Ishikawa (cell line): ENCODE measurements at regions not wholly inside any gene's neighbourhood (a gene's known extent, or its start where the extent isn't known, plus 50 kb on each side); places are given as distances from the start of the nearest gene placed in this dataset.

Experiments used
- CEBPB ChIP-seq: IDR thresholded peaks from 2 replicates; pipeline ENCODE4 v1.6.1; 2012
- CREB1 ChIP-seq: IDR thresholded peaks from 2 replicates; pipeline ENCODE4 v1.6.1; 2012; ENCODE audit warnings: low read depth
- EGR1 ChIP-seq: IDR thresholded peaks from 2 replicates; pipeline ENCODE4 v1.6.1; 2012
- EP300 ChIP-seq: IDR thresholded peaks from 2 replicates; pipeline ENCODE4 v1.6.1; 2012; ENCODE audit warnings: borderline replicate concordance
- FOXM1 ChIP-seq: IDR thresholded peaks from 2 replicates; pipeline ENCODE4 v1.6.1; 2012; ENCODE audit warnings: low read depth, borderline replicate concordance
- NFIC ChIP-seq: IDR thresholded peaks from 2 replicates; pipeline ENCODE4 v1.6.1; 2012
- RAD21 ChIP-seq: IDR thresholded peaks from 2 replicates; pipeline ENCODE4 v1.6.1; 2012; ENCODE audit warnings: low read depth
- TAF1 ChIP-seq: IDR thresholded peaks from 2 replicates; pipeline ENCODE4 v1.6.1; 2012; ENCODE audit warnings: low read depth, mild to moderate bottlenecking
- TCF12 ChIP-seq: IDR thresholded peaks from 2 replicates; pipeline ENCODE4 v1.6.1; 2012; ENCODE audit warnings: low read depth
- TEAD4 ChIP-seq: IDR thresholded peaks from 2 replicates; pipeline ENCODE4 v1.6.1; 2012
- USF1 ChIP-seq: IDR thresholded peaks from 2 replicates; pipeline ENCODE4 v1.6.1; 2012
- YY1 ChIP-seq: IDR thresholded peaks from 2 replicates; pipeline ENCODE4 v1.6.1; 2012; ENCODE audit warnings: low read depth
- ZBTB7A ChIP-seq: IDR thresholded peaks from 2 replicates; pipeline ENCODE4 v1.6.1; 2012; ENCODE audit warnings: low read depth
- TF ChIP-seq, protein P1 (sequence below): IDR thresholded peaks from 2 replicates; pipeline ENCODE4 v1.6.1; 2012; ENCODE audit warnings: low read depth, mild to moderate bottlenecking
- TF ChIP-seq, protein P2 (sequence below): IDR thresholded peaks from 2 replicates; pipeline ENCODE4 v1.6.1; 2012

DNA sequence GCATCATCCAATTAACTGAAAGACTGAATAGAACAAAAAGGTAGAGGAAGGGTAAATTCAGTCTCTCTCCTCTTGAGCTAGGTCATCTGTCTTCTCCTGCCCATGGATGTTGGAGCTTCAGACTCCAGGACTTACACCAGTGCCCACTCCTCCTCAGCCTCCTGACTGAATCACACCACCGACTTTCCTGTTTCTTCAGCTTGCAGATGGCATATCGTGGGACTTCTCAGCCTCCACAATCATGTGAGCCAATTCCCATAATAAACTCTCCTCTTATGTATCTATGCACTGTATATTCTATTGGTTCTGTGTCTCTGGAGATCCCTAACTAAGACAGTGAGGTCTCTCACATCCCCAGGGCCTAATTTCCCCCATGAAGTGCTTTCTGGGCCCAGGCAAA is 140.4 kb downstream of the CD47 start:
- TF ChIP-seq EP300 (no peak), RAD21 (no peak), TEAD4 (no peak), TAF1 (no peak), EGR1 (no peak), FOXM1 (no peak), TCF12 (no peak), NFIC (no peak), CEBPB (no peak), ZBTB7A (no peak), YY1 (no peak), CREB1 (no peak), USF1 (no peak)
- TF ChIP-seq, protein P1, sequence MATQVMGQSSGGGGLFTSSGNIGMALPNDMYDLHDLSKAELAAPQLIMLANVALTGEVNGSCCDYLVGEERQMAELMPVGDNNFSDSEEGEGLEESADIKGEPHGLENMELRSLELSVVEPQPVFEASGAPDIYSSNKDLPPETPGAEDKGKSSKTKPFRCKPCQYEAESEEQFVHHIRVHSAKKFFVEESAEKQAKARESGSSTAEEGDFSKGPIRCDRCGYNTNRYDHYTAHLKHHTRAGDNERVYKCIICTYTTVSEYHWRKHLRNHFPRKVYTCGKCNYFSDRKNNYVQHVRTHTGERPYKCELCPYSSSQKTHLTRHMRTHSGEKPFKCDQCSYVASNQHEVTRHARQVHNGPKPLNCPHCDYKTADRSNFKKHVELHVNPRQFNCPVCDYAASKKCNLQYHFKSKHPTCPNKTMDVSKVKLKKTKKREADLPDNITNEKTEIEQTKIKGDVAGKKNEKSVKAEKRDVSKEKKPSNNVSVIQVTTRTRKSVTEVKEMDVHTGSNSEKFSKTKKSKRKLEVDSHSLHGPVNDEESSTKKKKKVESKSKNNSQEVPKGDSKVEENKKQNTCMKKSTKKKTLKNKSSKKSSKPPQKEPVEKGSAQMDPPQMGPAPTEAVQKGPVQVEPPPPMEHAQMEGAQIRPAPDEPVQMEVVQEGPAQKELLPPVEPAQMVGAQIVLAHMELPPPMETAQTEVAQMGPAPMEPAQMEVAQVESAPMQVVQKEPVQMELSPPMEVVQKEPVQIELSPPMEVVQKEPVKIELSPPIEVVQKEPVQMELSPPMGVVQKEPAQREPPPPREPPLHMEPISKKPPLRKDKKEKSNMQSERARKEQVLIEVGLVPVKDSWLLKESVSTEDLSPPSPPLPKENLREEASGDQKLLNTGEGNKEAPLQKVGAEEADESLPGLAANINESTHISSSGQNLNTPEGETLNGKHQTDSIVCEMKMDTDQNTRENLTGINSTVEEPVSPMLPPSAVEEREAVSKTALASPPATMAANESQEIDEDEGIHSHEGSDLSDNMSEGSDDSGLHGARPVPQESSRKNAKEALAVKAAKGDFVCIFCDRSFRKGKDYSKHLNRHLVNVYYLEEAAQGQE, result no peak
- TF ChIP-seq, protein P2, sequence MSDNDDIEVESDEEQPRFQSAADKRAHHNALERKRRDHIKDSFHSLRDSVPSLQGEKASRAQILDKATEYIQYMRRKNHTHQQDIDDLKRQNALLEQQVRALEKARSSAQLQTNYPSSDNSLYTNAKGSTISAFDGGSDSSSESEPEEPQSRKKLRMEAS, result no peak

DNA sequence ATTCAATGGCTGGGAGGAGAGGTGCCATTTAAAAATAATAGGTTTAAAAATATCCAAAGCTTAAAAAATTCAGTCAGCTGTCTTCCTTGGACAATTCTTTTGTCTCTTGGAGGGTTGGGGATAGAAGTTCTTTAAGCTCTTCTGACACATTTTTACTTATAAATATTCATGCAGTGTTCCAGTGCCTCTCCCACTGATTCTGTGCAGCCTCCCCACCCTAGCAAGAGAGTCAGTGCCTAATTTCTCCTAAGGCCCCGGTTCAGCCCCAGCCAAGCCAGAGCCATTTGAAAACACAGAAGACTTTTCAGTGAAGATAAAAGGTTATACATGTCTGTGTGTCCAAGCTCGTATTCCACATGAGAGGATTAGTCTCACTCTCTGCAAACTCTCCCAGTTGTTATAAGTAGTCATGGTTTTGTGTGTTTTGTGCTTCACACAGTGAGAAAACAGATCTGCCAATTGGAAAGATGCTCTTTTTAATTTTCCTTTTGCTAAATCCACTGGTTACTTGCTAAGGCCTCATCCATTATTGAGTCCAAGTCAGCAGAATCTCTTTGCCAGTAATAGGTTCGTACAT is 141.3 kb downstream of the CD47 start:
- TF ChIP-seq YY1, result no peak
- TF ChIP-seq RAD21, result no peak
- no peak for TF ChIP-seq USF1
- no peak for TF ChIP-seq CEBPB
- TF ChIP-seq, protein P2, result no peak
- no peak for TF ChIP-seq EGR1

DNA sequence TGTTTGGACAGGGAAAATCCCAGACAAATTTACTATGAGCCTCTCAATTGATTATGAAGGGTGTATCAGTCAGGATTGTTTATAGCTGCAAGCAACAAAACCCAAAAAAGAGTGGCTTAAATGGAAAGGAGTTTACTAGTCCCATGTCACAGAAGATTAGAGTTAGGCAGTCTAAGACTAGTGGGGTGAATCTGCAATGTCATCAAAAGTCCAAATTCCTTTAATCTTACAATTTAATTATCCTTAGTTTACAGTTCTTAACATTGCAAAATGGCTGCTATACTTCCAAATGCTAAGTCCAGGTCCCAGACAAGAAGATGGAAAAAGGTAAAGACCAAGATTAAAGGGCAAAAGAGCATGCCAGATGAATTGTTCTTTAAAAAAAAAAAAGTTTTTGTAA is 143.6 kb downstream of the CD47 start:
- TF ChIP-seq TCF12, result no peak
- TF ChIP-seq, protein P1, result no peak

- no peak for TF ChIP-seq NFIC
- TF ChIP-seq TEAD4, result no peak
- no peak for TF ChIP-seq EP300
- no peak for TF ChIP-seq EGR1
- no peak for TF ChIP-seq TCF12
- TF ChIP-seq CREB1, result no peak
- TF ChIP-seq TAF1, result no peak
- TF ChIP-seq YY1, result no peak
- no peak for TF ChIP-seq USF1
- no peak for TF ChIP-seq FOXM1
Observed at GRCh38 chr3:107946700-107947099, 144.1 kb downstream of the CD47 start.

- TF ChIP-seq EGR1 (no peak), TCF12 (no peak), ZBTB7A (no peak), FOXM1 (no peak), RAD21 (no peak)
- TF ChIP-seq, protein P2, result no peak
- TF ChIP-seq, protein P1, result no peak
Observed at GRCh38 chr3:107945417-107946094, 145.3 kb downstream of the CD47 start.
